ENCODE measurements at regions not wholly inside any gene's neighbourhood (a gene's known extent, or its start where the extent isn't known, plus 50 kb on each side); places are given as distances from the start of the nearest gene placed in this dataset.
A peak's percentile ranks its signal among the peaks of the same experiment; 100 is the strongest.

DNA sequence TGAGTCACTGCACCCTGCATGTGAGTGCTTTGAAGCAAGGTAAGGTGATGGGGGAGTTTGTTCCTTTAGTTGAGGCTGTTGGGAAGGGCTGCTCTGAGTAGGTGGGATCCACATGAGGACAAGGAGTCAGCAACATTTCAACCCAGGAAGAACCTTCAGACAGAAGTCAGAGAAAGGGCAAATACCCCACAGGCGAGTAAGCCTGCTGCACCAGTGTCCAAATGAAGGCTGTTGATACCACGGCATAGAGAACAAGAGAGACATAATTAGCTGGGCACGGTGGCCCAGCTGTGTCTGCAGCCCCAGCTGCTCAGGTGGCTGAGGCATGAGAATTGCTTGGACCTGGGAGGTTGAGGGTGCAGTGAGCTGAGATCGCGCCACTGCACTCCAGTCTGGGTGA, 54.3 kb upstream of the CLMP start:
- no peak for TF ChIP-seq CTCF (IDR thresholded peaks at IDR 0.05; ENCODE audit: low read depth, low read length, missing control alignments)
- DNase-seq (ENCODE audit: low read depth): no peak

DNA sequence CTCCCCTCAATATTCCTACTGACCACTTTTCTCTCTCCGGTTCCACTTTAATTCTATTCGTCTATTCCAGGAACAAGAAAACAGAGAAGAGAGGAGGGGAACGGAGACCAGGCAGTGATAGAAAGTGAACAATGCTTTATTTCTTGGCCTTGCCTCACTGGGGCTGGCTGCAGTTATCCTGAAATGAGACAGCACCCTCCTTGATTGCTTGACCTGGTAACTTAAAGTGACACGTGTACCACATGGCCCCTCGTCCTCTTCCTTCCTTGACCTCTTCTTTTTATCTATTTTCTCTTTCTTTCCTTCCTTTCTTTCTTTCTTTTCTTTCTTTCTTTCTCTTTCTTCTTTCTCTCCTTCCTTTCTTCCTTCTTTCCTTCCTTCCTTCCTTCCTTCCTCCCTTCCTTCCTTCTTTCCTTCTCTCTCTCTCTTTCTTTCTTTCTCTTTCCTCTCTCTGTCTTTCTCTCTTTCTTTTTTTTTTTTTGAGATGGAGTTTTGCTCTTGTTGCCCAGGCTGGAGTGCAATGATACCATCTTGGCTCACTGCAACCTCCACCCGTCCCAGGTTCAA, 52.8 kb upstream of the CLMP start:
- DNase-seq (ENCODE audit: low read depth): no peak
- no peak for TF ChIP-seq CTCF (IDR thresholded peaks at IDR 0.05; ENCODE audit: low read depth, low read length, missing control alignments)
- no peak overlapping the region for H3K4me3 ChIP-seq (ENCODE audit: low read depth, low read length)
- in situ Hi-C loops (cut with HindIII; ENCODE audit: low sequenced_read_pairs): no loop called here

More for the DNA sequence above, 54.3 kb upstream of the CLMP start:
- in situ Hi-C loops (cut with HindIII; ENCODE audit: low sequenced_read_pairs): no loop called here
- H3K4me3 ChIP-seq (ENCODE audit: low read depth, low read length): no peak overlapping the region

- in situ Hi-C loops (cut with HindIII; ENCODE audit: low sequenced_read_pairs): no loop called here
- no peak overlapping the region for H3K4me3 ChIP-seq (ENCODE audit: low read depth, low read length)
- no peak for DNase-seq (ENCODE audit: low read depth)
- no peak for TF ChIP-seq CTCF (IDR thresholded peaks at IDR 0.05; ENCODE audit: low read depth, low read length, missing control alignments)
These were observed 52.4 kb upstream of the CLMP start for GRCh38 chr11:123247496-123247799.

DNA sequence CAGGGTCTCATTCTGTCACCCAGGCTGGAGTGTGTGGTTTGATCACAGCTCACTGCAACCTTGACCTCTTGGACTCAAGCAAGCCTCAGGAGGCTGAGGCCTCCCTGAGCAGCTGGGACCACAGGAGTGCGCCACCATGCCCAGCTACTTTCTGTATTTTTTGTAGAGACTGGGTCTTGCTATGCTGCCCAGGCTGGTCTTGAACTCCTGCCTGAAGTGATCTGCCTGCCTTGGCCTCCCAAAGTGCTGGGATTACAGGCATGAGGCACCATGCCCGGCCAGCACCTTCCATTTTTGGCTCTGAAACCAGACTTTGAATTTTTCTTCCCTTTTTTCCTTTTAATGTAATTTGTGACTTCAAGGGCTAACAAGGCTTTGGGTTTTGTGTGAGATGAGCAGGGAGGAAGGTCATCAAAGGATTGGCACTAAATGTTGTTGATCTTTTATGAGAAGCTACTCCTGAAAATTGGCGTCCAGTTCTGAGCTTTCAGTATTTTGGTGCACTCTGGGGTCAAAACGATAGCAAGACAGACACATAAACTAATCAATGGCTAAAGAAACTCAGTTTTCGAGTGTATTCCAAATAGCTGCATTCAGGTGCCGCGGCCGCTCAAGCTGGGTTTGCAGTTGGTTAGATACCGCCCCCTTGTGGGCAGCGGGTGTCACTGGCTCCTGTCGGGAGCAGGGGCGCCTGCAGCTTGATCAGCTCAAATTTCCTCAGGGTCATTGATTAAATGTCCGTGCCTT, 51.9 kb upstream of the CLMP start:
- no peak overlapping the region for H3K4me3 ChIP-seq (ENCODE audit: low read depth, low read length)
- TF ChIP-seq CTCF (IDR thresholded peaks at IDR 0.05; ENCODE audit: low read depth, low read length, missing control alignments): peak; percentile 98
- peak; percentile 64 for DNase-seq (ENCODE audit: low read depth)
- in situ Hi-C loops (cut with HindIII; ENCODE audit: low sequenced_read_pairs): no loop called here

GRCh38 chr11:123245567-123245966, 50.5 kb upstream of the CLMP start:
- no peak for TF ChIP-seq CTCF (IDR thresholded peaks at IDR 0.05; ENCODE audit: low read depth, low read length, missing control alignments)
- DNase-seq (ENCODE audit: low read depth): no peak
- no peak overlapping the region for H3K4me3 ChIP-seq (ENCODE audit: low read depth, low read length)
- in situ Hi-C loops (cut with HindIII; ENCODE audit: low sequenced_read_pairs): no loop called here

Data from astrocyte of the cerebellum (primary cell).